ENCODE measurements at regions not wholly inside any gene's neighbourhood (a gene's known extent, or its start where the extent isn't known, plus 50 kb on each side); places are given as distances from the start of the nearest gene placed in this dataset.
A peak's percentile ranks its signal among the peaks of the same experiment; 100 is the strongest.
"Not testable (repeated sequence)": the region's sequence is repeated elsewhere in the genome, so short reads cannot be mapped to it uniquely, and the experiment has no call there.

DNA sequence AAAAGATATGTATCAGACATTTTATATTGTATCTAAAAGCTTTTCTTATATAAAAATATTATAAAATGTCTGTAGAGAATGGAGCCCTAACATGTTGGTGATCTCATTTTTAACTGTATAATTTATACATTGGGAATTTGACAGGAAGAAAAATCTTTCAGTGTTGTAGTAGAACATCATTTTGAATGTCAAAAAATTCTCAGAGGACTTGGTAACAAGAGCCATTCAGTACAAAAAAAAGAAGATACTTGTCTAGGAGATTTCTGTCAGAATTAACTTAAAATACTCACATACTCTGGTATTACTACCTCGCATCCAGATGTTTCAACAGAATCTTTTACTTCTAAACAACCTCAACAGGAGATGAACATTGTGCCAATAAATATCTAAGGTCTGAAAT is 1277.9 kb downstream of the ROBO2 start:
- Histone ChIP-seq H3K9me3 (ENCODE audit: control insufficient read depth, insufficient read depth, low read length) (no peaks in the 10 kb centered on the region), H3K4me1 (ENCODE audit: control insufficient read depth, insufficient read depth, low read length) (no peaks in the 10 kb centered on the region), H3K27ac (ENCODE audit: low read depth, low read length) (no peak overlapping the region), H3K4me3 (ENCODE audit: low read depth, low read length) (no peak overlapping the region), H3K27me3 (ENCODE audit: control insufficient read depth, insufficient read depth, low read length) (no peaks in the 10 kb centered on the region), H3K36me3 (ENCODE audit: control insufficient read depth, insufficient read depth, low read length) (no peaks in the 10 kb centered on the region)
- no CpG with 5 or more reads among the region's 1 CpG for WGBS (ENCODE audit: insufficient coverage)
- no peak for DNase-seq (ENCODE audit: low read depth in 4 of 6, low spot score in 6 of 6)

DNA sequence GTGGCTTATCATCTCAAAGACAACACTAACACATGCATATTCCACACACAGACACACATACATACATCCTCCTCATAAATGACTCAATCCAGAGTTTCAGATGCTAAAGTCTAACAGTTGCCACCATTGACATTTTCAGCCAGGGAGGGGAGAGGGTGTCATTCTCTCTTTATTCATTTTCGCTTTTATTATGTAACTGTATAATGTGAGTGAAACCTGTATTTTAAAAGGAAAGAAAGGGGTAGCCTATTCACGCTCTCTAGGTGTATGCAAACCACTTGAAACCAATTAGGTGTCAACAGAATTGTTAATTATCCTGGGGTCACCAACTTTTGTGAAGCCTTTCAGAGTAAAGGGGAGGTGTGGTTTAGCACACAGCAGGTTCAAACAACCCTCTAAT is 1282.9 kb downstream of the ROBO2 start:
- DNase-seq (ENCODE audit: low read depth in 4 of 6, low spot score in 6 of 6): no peak
- Histone ChIP-seq H3K27me3 (ENCODE audit: control insufficient read depth, insufficient read depth, low read length) (no peaks in the 10 kb centered on the region), H3K9me3 (ENCODE audit: control insufficient read depth, insufficient read depth, low read length) (no peaks in the 10 kb centered on the region), H3K4me1 (ENCODE audit: control insufficient read depth, insufficient read depth, low read length) (no peaks in the 10 kb centered on the region), H3K4me3 (ENCODE audit: low read depth, low read length) (no peak overlapping the region), H3K36me3 (ENCODE audit: control insufficient read depth, insufficient read depth, low read length) (no peaks in the 10 kb centered on the region), H3K27ac (ENCODE audit: low read depth, low read length) (no peak overlapping the region)
- WGBS (ENCODE audit: insufficient coverage): no CpG with 5 or more reads among the region's 2 CpGs

DNA sequence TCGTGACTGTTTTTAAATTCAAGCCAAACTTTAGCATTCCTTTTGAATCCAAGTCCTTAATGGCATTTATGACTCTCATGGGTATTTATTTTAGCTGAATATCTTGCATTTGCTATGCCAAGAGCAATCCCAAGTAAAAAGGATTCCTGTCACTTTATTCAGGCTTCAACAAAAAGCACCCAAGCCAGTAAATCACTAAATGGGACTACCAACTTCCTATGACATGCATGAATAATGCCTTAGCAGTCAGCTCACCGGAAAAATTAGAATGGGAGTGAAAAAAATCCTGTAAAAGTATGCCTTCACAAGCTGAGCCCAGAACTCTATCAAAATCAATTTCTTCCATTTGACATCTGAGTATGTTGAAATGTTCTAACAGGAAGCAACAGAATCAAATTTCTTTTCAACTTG is 1297.9 kb downstream of the ROBO2 start:
- no peaks in the 10 kb centered on the region for H3K36me3 ChIP-seq (ENCODE audit: control insufficient read depth, insufficient read depth, low read length)
- no peak overlapping the region for H3K4me3 ChIP-seq (ENCODE audit: low read depth, low read length)
- H3K4me1 ChIP-seq (ENCODE audit: control insufficient read depth, insufficient read depth, low read length): no peaks in the 10 kb centered on the region
- H3K27ac ChIP-seq (ENCODE audit: low read depth, low read length): no peak overlapping the region
- peak in 2 of 6 donors; percentile 17 to 27 for DNase-seq (ENCODE audit: low read depth in 4 of 6, low spot score in 6 of 6)
- H3K27me3 ChIP-seq (ENCODE audit: control insufficient read depth, insufficient read depth, low read length): no peaks in the 10 kb centered on the region
- no CpG with 5 or more reads among the region's 2 CpGs for whole genome bisulfite sequencing (ENCODE audit: insufficient coverage)
- H3K9me3 ChIP-seq (ENCODE audit: control insufficient read depth, insufficient read depth, low read length): no peaks in the 10 kb centered on the region

DNA sequence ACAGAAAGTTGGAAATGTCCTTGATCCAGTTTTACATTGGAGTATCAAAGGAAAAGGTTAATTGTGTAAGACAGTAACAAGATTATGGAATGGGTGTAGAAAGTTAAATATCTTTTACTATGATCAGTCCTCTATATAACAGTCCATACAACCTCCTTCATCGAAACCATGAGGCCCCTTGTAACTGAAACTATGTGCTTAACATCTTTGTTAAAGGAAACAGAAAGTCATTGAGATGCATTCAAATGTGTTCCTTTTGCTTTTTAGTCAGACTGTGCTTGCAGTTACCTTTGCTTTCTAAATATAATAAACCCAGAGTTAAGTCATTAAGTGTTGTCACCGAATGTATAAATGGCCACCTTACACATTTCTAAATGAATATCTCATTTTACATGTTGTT is 1298.5 kb downstream of the ROBO2 start:
- Histone ChIP-seq H3K4me1 (ENCODE audit: control insufficient read depth, insufficient read depth, low read length) (no peaks in the 10 kb centered on the region), H3K36me3 (ENCODE audit: control insufficient read depth, insufficient read depth, low read length) (no peaks in the 10 kb centered on the region), H3K27me3 (ENCODE audit: control insufficient read depth, insufficient read depth, low read length) (no peaks in the 10 kb centered on the region), H3K9me3 (ENCODE audit: control insufficient read depth, insufficient read depth, low read length) (no peaks in the 10 kb centered on the region), H3K4me3 (ENCODE audit: low read depth, low read length) (no peak overlapping the region), H3K27ac (ENCODE audit: low read depth, low read length) (no peak overlapping the region)
- no CpG with 5 or more reads among the region's 2 CpGs for WGBS (ENCODE audit: insufficient coverage)
- DNase-seq (ENCODE audit: low read depth in 4 of 6, low spot score in 6 of 6): no peak

DNA sequence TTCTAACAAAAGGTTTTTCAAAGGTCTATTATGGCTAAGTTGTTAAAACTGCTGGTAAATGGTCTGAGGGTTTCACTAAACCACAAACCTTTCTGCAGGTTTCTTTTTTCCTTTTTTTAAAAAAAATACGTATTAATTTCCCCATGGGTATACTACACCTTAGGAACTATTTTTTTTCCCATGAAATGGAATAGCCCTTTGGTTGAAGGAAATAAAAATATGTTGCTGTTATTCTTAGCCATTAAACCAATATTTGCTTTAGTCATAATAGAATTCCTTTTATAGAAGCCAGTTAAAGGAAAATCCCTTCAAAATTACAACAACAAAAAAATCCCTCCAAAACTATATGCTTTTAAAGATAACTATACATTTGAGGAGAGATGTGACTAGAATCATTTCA is 1303.3 kb downstream of the ROBO2 start:
- DNase-seq (ENCODE audit: low read depth in 4 of 6, low spot score in 6 of 6): no peak
- no CpG with 5 or more reads among the region's 1 CpG for WGBS (ENCODE audit: insufficient coverage)
- Histone ChIP-seq H3K4me3 (ENCODE audit: low read depth, low read length) (no peak overlapping the region), H3K4me1 (ENCODE audit: control insufficient read depth, insufficient read depth, low read length) (no peaks in the 10 kb centered on the region), H3K27ac (ENCODE audit: low read depth, low read length) (no peak overlapping the region), H3K36me3 (ENCODE audit: control insufficient read depth, insufficient read depth, low read length) (no peaks in the 10 kb centered on the region), H3K9me3 (ENCODE audit: control insufficient read depth, insufficient read depth, low read length) (no peaks in the 10 kb centered on the region), H3K27me3 (ENCODE audit: control insufficient read depth, insufficient read depth, low read length) (no peaks in the 10 kb centered on the region)

DNA sequence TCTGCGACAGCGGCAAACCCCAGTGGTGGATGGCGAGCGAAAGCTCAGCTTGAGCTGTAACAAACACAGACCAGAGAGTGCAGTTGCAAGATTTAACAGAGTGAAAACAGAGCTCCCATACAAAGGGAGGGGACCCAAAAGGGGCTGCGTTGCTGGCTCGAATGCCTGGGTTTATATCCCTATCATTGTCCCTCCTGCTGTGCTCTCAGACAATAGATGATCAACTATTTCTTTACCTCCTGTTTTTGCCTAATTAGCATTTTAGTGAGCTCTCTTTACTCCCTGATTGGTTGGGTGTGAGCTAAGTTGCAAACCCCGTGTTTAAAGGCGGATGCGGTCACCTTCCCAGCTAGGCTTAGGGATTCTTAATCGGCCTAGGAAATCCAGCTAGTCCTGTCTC is 1304.4 kb downstream of the ROBO2 start:
- H3K4me3 ChIP-seq (ENCODE audit: low read depth, low read length); DNase-seq (ENCODE audit: low read depth in 4 of 6, low spot score in 6 of 6); H3K27me3 ChIP-seq (ENCODE audit: control insufficient read depth, insufficient read depth, low read length); H3K4me1 ChIP-seq (ENCODE audit: control insufficient read depth, insufficient read depth, low read length); H3K9me3 ChIP-seq (ENCODE audit: control insufficient read depth, insufficient read depth, low read length); H3K27ac ChIP-seq (ENCODE audit: low read depth, low read length); H3K36me3 ChIP-seq (ENCODE audit: control insufficient read depth, insufficient read depth, low read length): not testable (repeated sequence)
- 80% methylated on average over 7 of the region's 10 CpGs for WGBS (ENCODE audit: insufficient coverage)

DNA sequence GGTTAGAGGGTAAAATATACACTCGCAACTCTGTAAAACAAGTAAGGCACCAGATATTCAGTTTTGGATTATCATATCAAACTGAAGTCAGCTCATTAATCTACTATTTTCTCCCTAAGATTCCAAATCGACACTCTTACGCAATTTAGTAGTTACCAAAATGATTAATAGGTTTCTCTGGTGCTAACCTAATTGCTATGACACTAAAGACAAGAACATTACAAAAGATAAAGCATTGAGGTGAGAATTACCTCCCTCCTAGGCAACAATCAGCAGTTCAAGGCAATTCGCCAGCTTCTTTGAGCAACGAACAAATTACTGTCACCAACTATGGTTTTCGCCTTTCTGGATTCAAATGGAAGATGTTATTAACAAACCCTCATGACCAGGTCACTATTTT is 1305.0 kb downstream of the ROBO2 start:
- Histone ChIP-seq H3K9me3 (ENCODE audit: control insufficient read depth, insufficient read depth, low read length) (no peaks in the 10 kb centered on the region), H3K27ac (ENCODE audit: low read depth, low read length) (no peak overlapping the region), H3K4me1 (ENCODE audit: control insufficient read depth, insufficient read depth, low read length) (no peaks in the 10 kb centered on the region), H3K27me3 (ENCODE audit: control insufficient read depth, insufficient read depth, low read length) (no peaks in the 10 kb centered on the region), H3K36me3 (ENCODE audit: control insufficient read depth, insufficient read depth, low read length) (no peaks in the 10 kb centered on the region), H3K4me3 (ENCODE audit: low read depth, low read length) (no peak overlapping the region)
- 67% methylated on average over 1 of the region's 6 CpGs for WGBS (ENCODE audit: insufficient coverage)
- no peak for DNase-seq (ENCODE audit: low read depth in 4 of 6, low spot score in 6 of 6)

DNA sequence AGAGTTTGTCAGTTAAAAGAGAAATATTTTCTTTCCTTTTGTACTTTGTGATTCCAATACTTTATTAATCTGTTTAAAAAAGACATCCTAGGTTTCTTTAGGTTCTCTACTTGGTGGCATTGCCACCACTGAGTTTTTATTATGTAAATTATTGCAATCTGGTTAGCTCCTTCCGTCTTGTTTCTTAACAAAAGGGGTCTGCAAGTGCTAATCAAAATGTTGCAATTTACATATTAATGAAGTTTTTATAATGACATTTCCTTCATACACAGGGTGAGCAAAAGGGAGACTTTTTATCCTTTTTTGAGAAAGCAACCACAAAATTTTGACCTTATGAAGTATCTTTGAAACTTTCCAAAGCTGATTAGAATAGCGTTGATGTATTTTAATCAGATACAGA is 1307.3 kb downstream of the ROBO2 start:
- Histone ChIP-seq H3K27me3 (ENCODE audit: control insufficient read depth, insufficient read depth, low read length) (no peaks in the 10 kb centered on the region), H3K4me3 (ENCODE audit: low read depth, low read length) (no peak overlapping the region), H3K27ac (ENCODE audit: low read depth, low read length) (no peak overlapping the region), H3K4me1 (ENCODE audit: control insufficient read depth, insufficient read depth, low read length) (no peaks in the 10 kb centered on the region), H3K36me3 (ENCODE audit: control insufficient read depth, insufficient read depth, low read length) (no peaks in the 10 kb centered on the region), H3K9me3 (ENCODE audit: control insufficient read depth, insufficient read depth, low read length) (no peaks in the 10 kb centered on the region)
- WGBS (ENCODE audit: insufficient coverage): no CpG with 5 or more reads among the region's 2 CpGs
- DNase-seq (ENCODE audit: low read depth in 4 of 6, low spot score in 6 of 6): peak in 1 of 6 donors; percentile 21

DNA sequence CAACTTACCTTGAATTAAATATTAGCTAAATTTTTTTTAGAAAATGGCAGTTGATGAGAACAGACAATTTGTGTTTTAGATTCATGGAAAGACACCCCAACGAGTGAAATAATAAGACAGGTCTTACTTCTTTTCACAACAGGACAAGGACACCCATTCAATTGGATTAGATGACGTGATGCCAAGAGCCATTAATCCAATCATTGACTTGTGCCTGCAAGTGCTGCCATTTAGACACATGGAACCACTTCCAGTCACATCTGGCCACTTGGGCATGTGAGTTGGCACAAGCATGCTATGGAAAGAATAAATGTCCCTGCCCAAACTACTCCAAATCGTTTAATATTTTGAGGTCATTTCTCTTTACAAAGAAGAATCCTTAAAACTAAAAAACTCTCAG is 1308.8 kb downstream of the ROBO2 start:
- H3K4me1 ChIP-seq (ENCODE audit: control insufficient read depth, insufficient read depth, low read length): no peaks in the 10 kb centered on the region
- no peaks in the 10 kb centered on the region for H3K36me3 ChIP-seq (ENCODE audit: control insufficient read depth, insufficient read depth, low read length)
- H3K27ac ChIP-seq (ENCODE audit: low read depth, low read length): no peak overlapping the region
- H3K27me3 ChIP-seq (ENCODE audit: control insufficient read depth, insufficient read depth, low read length): no peaks in the 10 kb centered on the region
- DNase-seq (ENCODE audit: low read depth in 4 of 6, low spot score in 6 of 6): peak in 3 of 6 donors; percentile 15 to 41 (median 30)
- WGBS (ENCODE audit: insufficient coverage): 50% methylated on average over 1 of the region's 3 CpGs
- H3K4me3 ChIP-seq (ENCODE audit: low read depth, low read length): no peak overlapping the region
- H3K9me3 ChIP-seq (ENCODE audit: control insufficient read depth, insufficient read depth, low read length): no peaks in the 10 kb centered on the region

DNA sequence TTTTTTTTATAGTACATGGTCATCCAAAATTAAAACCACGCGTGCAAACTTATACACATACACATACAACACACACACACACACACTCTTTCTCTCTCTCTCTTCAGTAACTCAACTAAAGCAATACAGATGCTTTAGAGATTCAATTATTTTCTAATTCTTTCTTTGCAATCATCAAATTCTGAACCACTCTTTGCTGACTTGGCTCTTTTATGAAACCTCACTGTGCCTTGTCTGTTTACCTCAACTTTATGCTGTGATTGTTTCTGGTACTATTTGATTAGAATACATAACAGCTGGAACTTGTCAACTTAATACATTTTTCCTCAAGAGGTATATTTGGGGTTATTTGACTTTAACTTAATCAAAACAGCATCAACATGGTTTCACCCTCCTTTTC is 1309.7 kb downstream of the ROBO2 start:
- Histone ChIP-seq H3K4me3 (ENCODE audit: low read depth, low read length) (no peak overlapping the region), H3K27ac (ENCODE audit: low read depth, low read length) (no peak overlapping the region), H3K36me3 (ENCODE audit: control insufficient read depth, insufficient read depth, low read length) (no peaks in the 10 kb centered on the region), H3K4me1 (ENCODE audit: control insufficient read depth, insufficient read depth, low read length) (no peaks in the 10 kb centered on the region), H3K9me3 (ENCODE audit: control insufficient read depth, insufficient read depth, low read length) (no peaks in the 10 kb centered on the region), H3K27me3 (ENCODE audit: control insufficient read depth, insufficient read depth, low read length) (no peaks in the 10 kb centered on the region)
- WGBS (ENCODE audit: insufficient coverage): 100% methylated on average over 2 of the region's 2 CpGs
- DNase-seq (ENCODE audit: low read depth in 4 of 6, low spot score in 6 of 6): no peak

Data from spinal cord (tissue), 9 donors.